H9 (cell line): ENCODE measurements at regions not wholly inside any gene's neighbourhood (a gene's known extent, or its start where the extent isn't known, plus 50 kb on each side); places are given as distances from the start of the nearest gene placed in this dataset.

ENCODE experiments used
- DNase-seq: peaks from one replicate; pipeline ENCODE4 v3.0.0-alpha.2; 2017
- H2AFZ ChIP-seq: one replicate; pipeline ENCODE4 v1.6.1; 2013; ENCODE audit warnings: mild to moderate bottlenecking, low read length, control low read depth, moderate library complexity
- H2AK5ac ChIP-seq: 2 replicates; pipeline ENCODE4 v1.6.1; 2013; ENCODE audit warnings: low read length, control low read depth, mixed read lengths; ENCODE audit not compliant: insufficient read length
- H2BK120ac ChIP-seq: one replicate; pipeline ENCODE4 v1.6.1; 2013; ENCODE audit warnings: low read depth, mild to moderate bottlenecking, low read length, control low read depth, inconsistent platforms; ENCODE audit not compliant: poor library complexity, severe bottlenecking
- H2BK12ac ChIP-seq: 2 replicates; pipeline ENCODE4 v1.6.1; 2013; ENCODE audit warnings: low read length, control low read depth, mixed read lengths, low read depth; ENCODE audit not compliant: insufficient read length
- H2BK15ac ChIP-seq: 2 replicates; pipeline ENCODE4 v1.6.1; 2013; ENCODE audit warnings: low read depth, low read length, control low read depth
- H2BK20ac ChIP-seq: one replicate; pipeline ENCODE4 v1.6.1; 2013; ENCODE audit warnings: low read depth, mild to moderate bottlenecking, low read length, control low read depth, inconsistent platforms; ENCODE audit not compliant: poor library complexity, severe bottlenecking
- H2BK5ac ChIP-seq: 2 replicates; pipeline ENCODE4 v1.6.1; 2013; ENCODE audit warnings: low read length, control low read depth, mixed read lengths; ENCODE audit not compliant: insufficient read length
- H3K14ac ChIP-seq: 2 replicates; pipeline ENCODE4 v1.6.1; 2013; ENCODE audit warnings: low read length, control low read depth; ENCODE audit not compliant: insufficient read depth
- H3K18ac ChIP-seq: 2 replicates; pipeline ENCODE4 v1.6.1; 2013; ENCODE audit warnings: low read depth, mild to moderate bottlenecking, mixed read lengths, low read length, control low read depth; ENCODE audit not compliant: insufficient read length
- H3K23ac ChIP-seq: 2 replicates; pipeline ENCODE4 v1.6.1; 2013; ENCODE audit warnings: low read length, control low read depth, mixed read lengths, low read depth; ENCODE audit not compliant: insufficient read length
- H3K23me2 ChIP-seq: 2 replicates; pipeline ENCODE4 v1.6.1; 2013; ENCODE audit warnings: low read depth, mild to moderate bottlenecking, mixed read lengths, low read length, control low read depth; ENCODE audit not compliant: insufficient read length, poor library complexity, severe bottlenecking
- H3K27ac ChIP-seq: 2 replicates; pipeline ENCODE4 v1.5.1; 2013; ENCODE audit warnings: low read length, control low read depth, mixed read lengths, low read depth; ENCODE audit not compliant: insufficient read length
- H3K27me3 ChIP-seq: 2 replicates; pipeline ENCODE4 v1.6.1; 2013; ENCODE audit warnings: low read length, control low read depth, inconsistent platforms; ENCODE audit not compliant: insufficient read depth
- H3K4ac ChIP-seq: 2 replicates; pipeline ENCODE4 v1.6.1; 2013; ENCODE audit warnings: low read depth, mild to moderate bottlenecking, control low read depth, inconsistent platforms, low read length, moderate library complexity
- H3K4me1 ChIP-seq: 2 replicates; pipeline ENCODE4 v1.6.1; 2013; ENCODE audit warnings: low read length, control low read depth, inconsistent platforms; ENCODE audit not compliant: insufficient read depth
- H3K4me2 ChIP-seq: 2 replicates; pipeline ENCODE4 v1.6.1; 2013; ENCODE audit warnings: low read length, control low read depth, mixed read lengths; ENCODE audit not compliant: insufficient read length, insufficient read depth
- H3K56ac ChIP-seq: 2 replicates; pipeline ENCODE4 v1.6.1; 2013; ENCODE audit warnings: low read depth, mild to moderate bottlenecking, mixed read lengths, low read length, control low read depth; ENCODE audit not compliant: insufficient read length
- H3K79me1 ChIP-seq: 2 replicates; pipeline ENCODE4 v1.6.1; 2013; ENCODE audit warnings: low read depth, mild to moderate bottlenecking, moderate library complexity, low read length, control low read depth, inconsistent platforms; ENCODE audit not compliant: insufficient read depth, poor library complexity, severe bottlenecking
- H3K79me2 ChIP-seq: 2 replicates; pipeline ENCODE4 v1.6.1; 2013; ENCODE audit warnings: low read length, control low read depth, inconsistent platforms; ENCODE audit not compliant: insufficient read depth
- H3K9ac ChIP-seq: 2 replicates; pipeline ENCODE4 v1.6.1; 2013; ENCODE audit warnings: low read length, control low read depth, mixed read lengths; ENCODE audit not compliant: insufficient read length; ENCODE audit errors: extremely low read depth
- H3K9me3 ChIP-seq: one replicate; pipeline ENCODE4 v1.6.1; 2013; ENCODE audit warnings: low read depth, low read length, inconsistent platforms; ENCODE audit not compliant: control insufficient read depth
- H3T11ph ChIP-seq: one replicate; pipeline ENCODE4 v1.6.1; 2013; ENCODE audit warnings: mild to moderate bottlenecking, low read length, control low read depth, inconsistent platforms
- H4K20me1 ChIP-seq: one replicate; pipeline ENCODE4 v1.6.1; 2013; ENCODE audit not compliant: control insufficient read depth, insufficient read length, insufficient read depth
- H4K5ac ChIP-seq: 2 replicates; pipeline ENCODE4 v1.6.1; 2013; ENCODE audit warnings: low read depth, mild to moderate bottlenecking, mixed read lengths, low read length, control low read depth; ENCODE audit not compliant: insufficient read length
- H4K8ac ChIP-seq: replicated peaks from 2 replicates; pipeline ENCODE4 v1.6.1; 2013; ENCODE audit warnings: low read length, control low read depth, mixed read lengths, low read depth; ENCODE audit not compliant: insufficient read length
- H4K91ac ChIP-seq: 2 replicates; pipeline ENCODE4 v1.6.1; 2013; ENCODE audit warnings: low read depth, mild to moderate bottlenecking, moderate library complexity, mixed read lengths, low read length, control low read depth; ENCODE audit not compliant: insufficient read length
- H3K27ac Mint-ChIP-seq, 3 experiments: 2 replicates in 2 of 3; 3 replicates in 1 of 3; pipeline ENCODE4 v1.8.0; 2020 to 2021; ENCODE audit warnings: mixed read lengths in 3 of 3, mild to moderate bottlenecking in 1 of 3, moderate library complexity in 1 of 3
- H3K27me3 Mint-ChIP-seq: 2 replicates; pipeline ENCODE4 v1.8.0; 2021; ENCODE audit warnings: low read depth, mild to moderate bottlenecking, moderate library complexity, mixed read lengths
- H3K36me3 Mint-ChIP-seq, 3 experiments: 2 replicates in 2 of 3; 3 replicates in 1 of 3; pipeline ENCODE4 v1.8.0; 2020 to 2021; ENCODE audit warnings: low read depth in 3 of 3, mixed read lengths in 3 of 3; ENCODE audit not compliant: insufficient read depth in 1 of 3
- H3K4me1 Mint-ChIP-seq, 2 experiments: 2 replicates each; pipeline ENCODE4 v1.8.0; 2020; ENCODE audit warnings: mixed read lengths in 2 of 2
- H3K4me3 Mint-ChIP-seq, 2 experiments: 2 replicates in 1 of 2; 3 replicates in 1 of 2; pipeline ENCODE4 v1.8.0; 2020 to 2021; ENCODE audit warnings: mild to moderate bottlenecking in 2 of 2, mixed read lengths in 2 of 2, moderate library complexity in 1 of 2
- H3K9me3 Mint-ChIP-seq, 2 experiments: 2 replicates in 1 of 2; 3 replicates in 1 of 2; pipeline ENCODE4 v1.8.0; 2020; ENCODE audit warnings: mild to moderate bottlenecking in 2 of 2, mixed read lengths in 2 of 2, moderate library complexity in 1 of 2
- TF ChIP-seq, protein P1 (sequence below): fragments of 200-600 bp; sonication (generic); conservative IDR thresholded peaks from 3 replicates; pipeline ENCODE4 v1.8.0; 2021; ENCODE audit warnings: antibody characterized with exemption, mild to moderate bottlenecking

DNA sequence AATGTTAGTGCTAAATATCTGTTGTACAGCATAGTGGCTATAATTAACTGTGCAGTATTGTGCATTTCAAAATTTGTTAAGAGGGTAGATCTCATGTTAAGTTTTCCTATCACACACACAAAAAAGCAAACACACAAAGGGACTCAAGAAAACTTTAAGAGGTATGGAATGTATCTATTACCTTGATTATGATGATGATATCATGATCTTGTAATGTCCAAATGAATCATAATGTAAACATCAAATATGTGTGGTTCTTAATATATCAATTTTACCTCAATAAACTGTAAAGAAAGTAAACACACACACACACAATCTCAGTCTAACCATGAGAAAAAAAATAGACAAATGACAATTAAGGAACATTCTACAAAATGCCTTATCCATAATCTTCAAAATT lies 934.6 kb downstream of the SLITRK1 start:
- Histone ChIP-seq H3K4me1 (no peaks in the 10 kb centered on the region), H4K5ac (no peak overlapping the region), H2BK20ac (no peak overlapping the region), H3K23ac (no peak overlapping the region), H2BK5ac (no peak overlapping the region), H3K4me2 (no peak overlapping the region), H3K18ac (no peak overlapping the region), H3K56ac (no peak overlapping the region), H3K9ac (no peak overlapping the region), H3T11ph (no peak overlapping the region), H3K9me3 (no peaks in the 10 kb centered on the region), H2AK5ac (no peak overlapping the region), H3K23me2 (no peaks in the 10 kb centered on the region), H3K4ac (no peak overlapping the region), H3K79me1 (no peaks in the 10 kb centered on the region), H3K27ac (no peak overlapping the region), H2BK120ac (no peak overlapping the region), H2BK12ac (no peak overlapping the region), H3K27me3 (no peaks in the 10 kb centered on the region), H2AFZ (no peak overlapping the region), H4K20me1 (no peaks in the 10 kb centered on the region), H3K14ac (no peak overlapping the region), H2BK15ac (no peak overlapping the region), H4K8ac (no peak overlapping the region), H4K91ac (no peak overlapping the region), H3K79me2 (no peaks in the 10 kb centered on the region)
- Mint-ChIP-seq H3K9me3 (no peaks in the 10 kb centered on the region; a peak in 1 of 5 replicates), H3K36me3 (no peaks in the 10 kb centered on the region), H3K4me3 (no peak overlapping the region), H3K4me1 (no peaks in the 10 kb centered on the region), H3K27ac (no peak overlapping the region), H3K27me3 (no peaks in the 10 kb centered on the region)
- DNase-seq = no peak
- TF ChIP-seq, protein P1, sequence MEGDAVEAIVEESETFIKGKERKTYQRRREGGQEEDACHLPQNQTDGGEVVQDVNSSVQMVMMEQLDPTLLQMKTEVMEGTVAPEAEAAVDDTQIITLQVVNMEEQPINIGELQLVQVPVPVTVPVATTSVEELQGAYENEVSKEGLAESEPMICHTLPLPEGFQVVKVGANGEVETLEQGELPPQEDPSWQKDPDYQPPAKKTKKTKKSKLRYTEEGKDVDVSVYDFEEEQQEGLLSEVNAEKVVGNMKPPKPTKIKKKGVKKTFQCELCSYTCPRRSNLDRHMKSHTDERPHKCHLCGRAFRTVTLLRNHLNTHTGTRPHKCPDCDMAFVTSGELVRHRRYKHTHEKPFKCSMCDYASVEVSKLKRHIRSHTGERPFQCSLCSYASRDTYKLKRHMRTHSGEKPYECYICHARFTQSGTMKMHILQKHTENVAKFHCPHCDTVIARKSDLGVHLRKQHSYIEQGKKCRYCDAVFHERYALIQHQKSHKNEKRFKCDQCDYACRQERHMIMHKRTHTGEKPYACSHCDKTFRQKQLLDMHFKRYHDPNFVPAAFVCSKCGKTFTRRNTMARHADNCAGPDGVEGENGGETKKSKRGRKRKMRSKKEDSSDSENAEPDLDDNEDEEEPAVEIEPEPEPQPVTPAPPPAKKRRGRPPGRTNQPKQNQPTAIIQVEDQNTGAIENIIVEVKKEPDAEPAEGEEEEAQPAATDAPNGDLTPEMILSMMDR = no peak
